ENCODE measurements at regions not wholly inside any gene's neighbourhood (a gene's known extent, or its start where the extent isn't known, plus 50 kb on each side); places are given as distances from the start of the nearest gene placed in this dataset.

DNA sequence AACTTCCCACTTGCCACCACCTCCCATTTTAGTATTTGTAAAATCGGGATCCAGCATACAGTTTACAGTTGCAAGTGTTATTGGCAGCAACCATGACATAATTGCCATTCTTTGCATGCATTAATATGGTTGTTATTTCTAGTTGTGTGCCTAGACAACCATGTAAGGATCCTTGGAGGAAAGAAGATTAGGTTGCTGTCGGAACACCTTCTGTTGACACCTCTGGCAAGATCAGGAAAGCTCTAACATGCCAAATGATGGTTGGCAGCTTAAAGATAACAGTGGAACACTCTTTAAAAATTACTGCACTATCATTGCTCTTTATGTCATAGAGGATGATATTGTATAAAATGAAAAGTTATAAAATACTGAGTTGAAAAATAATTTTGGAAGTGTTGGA, 313.5 kb upstream of the RARB start:
- Histone ChIP-seq H2AFZ (ENCODE audit: low read length) (no peak overlapping the region), H2AK5ac (ENCODE audit: low read depth, low read length) (no peak overlapping the region), H3K27ac (ENCODE audit: low read depth, low read length) (no peak overlapping the region), H2BK15ac (ENCODE audit: low read length) (no peak overlapping the region), H3K23ac (ENCODE audit: insufficient read length) (no peak overlapping the region), H3K79me1 (ENCODE audit: low read depth, low read length) (no peaks in the 10 kb centered on the region), H3K9me3 (ENCODE audit: insufficient read depth in 2 of 2, low read depth in 1 of 2, low read length in 1 of 2) (no peaks in the 10 kb centered on the region), H3K36me3 (ENCODE audit: control insufficient read depth in 2 of 4, insufficient read depth in 4 of 4, low read length in 3 of 4) (no peaks in the 10 kb centered on the region), H3K9ac (replicated peaks in 1 of 4; ENCODE audit: extremely low read depth in 1 of 4, low read depth in 3 of 4, low read length in 3 of 4) (no peak overlapping the region), H2BK20ac (ENCODE audit: low read length) (no peak overlapping the region), H4K8ac (ENCODE audit: extremely low read depth, insufficient read depth, low read length) (no peak overlapping the region), H3K4me3 (ENCODE audit: extremely low read depth in 1 of 4, insufficient read depth in 2 of 4, low read depth in 3 of 4, low read length in 4 of 4) (no peak overlapping the region), H3K27me3 (replicated peaks in 1 of 4; ENCODE audit: control insufficient read depth in 3 of 4, extremely low read depth in 1 of 4, insufficient read depth in 3 of 4, low read length in 3 of 4) (no peaks in the 10 kb centered on the region), H2BK12ac (ENCODE audit: low read depth, low read length) (no peak overlapping the region), H3K23me2 (ENCODE audit: low read depth, low read length) (no peaks in the 10 kb centered on the region), H4K91ac (replicated peaks; ENCODE audit: insufficient read length, low read length) (no peak overlapping the region), H2BK5ac (ENCODE audit: low read depth, low read length) (no peak overlapping the region), H4K20me1 (replicated peaks in 1 of 2; ENCODE audit: control insufficient read depth in 1 of 2, insufficient read depth in 2 of 2, low read length in 2 of 2) (no peaks in the 10 kb centered on the region), H2BK120ac (replicated peaks; ENCODE audit: low read depth, low read length) (no peak overlapping the region), H3K4me2 (ENCODE audit: insufficient read depth in 1 of 2, low read depth in 2 of 2, low read length in 2 of 2) (no peak overlapping the region), H4K5ac (ENCODE audit: insufficient read length, low read depth, low read length) (no peak overlapping the region), H3K18ac (ENCODE audit: extremely low read depth, low read length) (no peak overlapping the region), H3K4me1 (replicated peaks in 1 of 4; ENCODE audit: control insufficient read depth in 3 of 4, insufficient read depth in 4 of 4, low read length in 3 of 4) (no peaks in the 10 kb centered on the region), H3K14ac (ENCODE audit: insufficient read length) (no peak overlapping the region), H3K56ac (replicated peaks; ENCODE audit: insufficient read length, low read depth, low read length) (no peak overlapping the region), H3K4ac (replicated peaks; ENCODE audit: insufficient read length, low read depth, low read length) (no peak overlapping the region), H3K79me2 (ENCODE audit: control insufficient read depth in 1 of 2, insufficient read depth in 2 of 2, low read length in 2 of 2) (no peaks in the 10 kb centered on the region)
- FAIRE-seq (no peak), DNase-seq (ENCODE audit: low read depth in 1 of 2, low spot score in 2 of 2) (no peak)
- POLR2A ChIA-PET (ENCODE audit: partially characterized antibody), result no interaction called here
- 97% methylated on average over 2 of the region's 2 CpGs; no CpG with 5 or more reads in 1 of the 2 experiments for WGBS, 2 experiments (ENCODE audit: extremely low coverage in 1 of 2, insufficient coverage in 1 of 2, insufficient read length in 1 of 2, insufficient replicate concordance in 2 of 2, low coverage in 1 of 2, low lambda C conversion rate in 2 of 2, missing lambda C conversion rate in 1 of 2)
- CTCF ChIA-PET (ENCODE audit: partially characterized antibody), result interaction anchor here (1.3 kb wide), 1 partner anchor 479 kb away, joined by 3 read pairs; no protein-coding TSS in a partner anchor
- TF ChIP-seq ATF2 (IDR thresholded peaks at IDR 0.05; ENCODE audit: low read length), result no peak
- TF ChIP-seq EZH2 (IDR thresholded peaks at IDR 0.05; ENCODE audit: low read depth, low read length, severe bottlenecking), result no peak
- no peak for TF ChIP-seq RAD21 (IDR thresholded peaks at IDR 0.05 in 1 of 2, conservative IDR thresholded peaks at IDR 0.05 in 1 of 2; ENCODE audit: low read depth in 2 of 2, low read length in 2 of 2)
- TF ChIP-seq TCF12 (IDR thresholded peaks at IDR 0.05; ENCODE audit: low read depth, low read length), result no peak
- TF ChIP-seq PHF8 (conservative IDR thresholded peaks at IDR 0.05; ENCODE audit: low read depth, low read length), result no peak
- TF ChIP-seq POU5F1 (IDR thresholded peaks at IDR 0.05; ENCODE audit: low read depth, low read length), result no peak
- TF ChIP-seq SAP30 (IDR thresholded peaks at IDR 0.05; ENCODE audit: insufficient read depth, insufficient replicate concordance, low read length), result no peak
- TF ChIP-seq CREB1 (IDR thresholded peaks at IDR 0.05), result no peak
- no peak for TF ChIP-seq GTF2F1 (IDR thresholded peaks at IDR 0.05; ENCODE audit: borderline replicate concordance, low read depth, low read length)
- no peak for TF ChIP-seq CBX8 (IDR thresholded peaks at IDR 0.05; ENCODE audit: borderline replicate concordance, low read depth, low read length)
- TF ChIP-seq, protein P1, sequence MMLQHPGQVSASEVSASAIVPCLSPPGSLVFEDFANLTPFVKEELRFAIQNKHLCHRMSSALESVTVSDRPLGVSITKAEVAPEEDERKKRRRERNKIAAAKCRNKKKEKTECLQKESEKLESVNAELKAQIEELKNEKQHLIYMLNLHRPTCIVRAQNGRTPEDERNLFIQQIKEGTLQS (IDR thresholded peaks at IDR 0.05; ENCODE audit: insufficient read depth, low read depth, low read length), result no peak
- TF ChIP-seq GABPA (IDR thresholded peaks at IDR 0.05; ENCODE audit: borderline replicate concordance, insufficient read depth, low read length), result no peak

Data from H1 (cell line).